ENCODE measurements at regions not wholly inside any gene's neighbourhood (a gene's known extent, or its start where the extent isn't known, plus 50 kb on each side); places are given as distances from the start of the nearest gene placed in this dataset.

GRCh38 chr4:19152264-19152663 lies 1099.4 kb upstream of the SLIT2 start:
- Mint-ChIP-seq H3K27ac (no peak overlapping the region), H3K27me3 (no peaks in the 10 kb centered on the region), H3K4me1 (no peaks in the 10 kb centered on the region), H3K4me3 (no peak overlapping the region), H3K9me3 (peaks cover 26% of the 10 kb centered on the region), H3K36me3 (ENCODE audit: low read depth) (no peaks in the 10 kb centered on the region)
- ATAC-seq (no peak), DNase-seq (no peak)

DNA sequence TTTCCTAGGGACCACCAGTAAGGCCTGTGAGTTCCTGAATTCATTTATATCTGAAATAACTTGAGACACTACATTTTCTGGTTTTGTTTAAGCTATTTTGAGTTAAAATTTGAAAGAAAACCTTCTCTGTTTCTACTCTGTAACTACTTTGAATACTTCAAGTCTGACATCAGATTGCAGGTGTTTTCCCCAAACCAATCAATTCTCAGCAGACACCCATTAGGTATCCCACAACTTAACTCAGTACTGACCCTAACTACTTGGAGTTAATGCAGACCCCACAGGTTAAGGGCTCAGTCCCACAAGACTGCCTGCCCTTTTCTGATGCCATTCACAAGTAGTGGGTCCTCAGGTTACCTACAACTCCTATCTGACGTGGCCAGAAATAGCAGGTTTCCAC lies 1100.0 kb upstream of the SLIT2 start:
- Mint-ChIP-seq H3K4me1 (no peaks in the 10 kb centered on the region), H3K36me3 (ENCODE audit: low read depth) (no peaks in the 10 kb centered on the region), H3K9me3 (peaks cover 25% of the 10 kb centered on the region), H3K27me3 (no peaks in the 10 kb centered on the region), H3K4me3 (no peak overlapping the region), H3K27ac (no peak overlapping the region)
- DNase-seq (no peak), ATAC-seq (no peak)

- DNase-seq (no peak), ATAC-seq (no peak)
- Mint-ChIP-seq H3K9me3 (no peaks in the 10 kb centered on the region), H3K27me3 (no peaks in the 10 kb centered on the region), H3K27ac (no peak overlapping the region), H3K36me3 (ENCODE audit: low read depth) (no peaks in the 10 kb centered on the region), H3K4me3 (no peak overlapping the region), H3K4me1 (no peaks in the 10 kb centered on the region)
These were observed 1105.7 kb upstream of the SLIT2 start for GRCh38 chr4:19146038-19146437.

GRCh38 chr4:19135895-19136633 lies 1114.5 kb upstream of the LCORL start:
- DNase-seq, result no peak
- peaks cover 26% of the 10 kb centered on the region for H3K9me3 Mint-ChIP-seq
- ATAC-seq, result no peak
- no peak overlapping the region for H3K4me3 Mint-ChIP-seq
- no peak overlapping the region for H3K27ac Mint-ChIP-seq
- no peaks in the 10 kb centered on the region for H3K27me3 Mint-ChIP-seq
- H3K4me1 Mint-ChIP-seq, result no peaks in the 10 kb centered on the region
- H3K36me3 Mint-ChIP-seq (ENCODE audit: low read depth), result no peaks in the 10 kb centered on the region

GRCh38 chr4:19134685-19135084 lies 1113.1 kb upstream of the LCORL start:
- no peak overlapping the region for H3K4me3 Mint-ChIP-seq
- DNase-seq (no peak), ATAC-seq (no peak)
- H3K9me3 Mint-ChIP-seq, result peaks cover 23% of the 10 kb centered on the region
- H3K4me1 Mint-ChIP-seq, result no peaks in the 10 kb centered on the region
- H3K27me3 Mint-ChIP-seq, result no peaks in the 10 kb centered on the region
- H3K36me3 Mint-ChIP-seq (ENCODE audit: low read depth), result no peaks in the 10 kb centered on the region
- no peak overlapping the region for H3K27ac Mint-ChIP-seq

DNA sequence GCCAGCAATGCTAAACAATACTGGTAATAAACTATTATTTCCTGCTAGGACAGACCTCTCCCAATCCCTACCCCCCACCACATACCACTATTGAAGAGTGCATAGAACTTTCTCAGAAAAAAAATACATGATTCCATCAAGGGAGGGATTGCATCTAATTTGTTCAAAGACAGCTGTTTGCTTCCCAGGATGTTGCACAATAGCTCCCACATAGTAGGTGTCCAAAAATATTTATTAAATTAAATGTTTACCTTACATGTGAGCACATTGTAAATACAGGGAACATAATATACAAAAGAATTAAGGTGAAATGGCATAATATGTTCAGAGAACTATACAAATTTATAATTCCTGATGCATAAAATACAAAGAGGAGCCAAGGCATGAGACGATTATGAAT lies 1111.8 kb upstream of the LCORL start:
- H3K4me3 Mint-ChIP-seq, result no peak overlapping the region
- H3K27ac Mint-ChIP-seq, result no peak overlapping the region
- DNase-seq, result no peak
- no peaks in the 10 kb centered on the region for H3K36me3 Mint-ChIP-seq (ENCODE audit: low read depth)
- H3K4me1 Mint-ChIP-seq, result no peaks in the 10 kb centered on the region
- peaks cover 19% of the 10 kb centered on the region for H3K9me3 Mint-ChIP-seq
- ATAC-seq, result no peak
- H3K27me3 Mint-ChIP-seq, result no peaks in the 10 kb centered on the region

DNA sequence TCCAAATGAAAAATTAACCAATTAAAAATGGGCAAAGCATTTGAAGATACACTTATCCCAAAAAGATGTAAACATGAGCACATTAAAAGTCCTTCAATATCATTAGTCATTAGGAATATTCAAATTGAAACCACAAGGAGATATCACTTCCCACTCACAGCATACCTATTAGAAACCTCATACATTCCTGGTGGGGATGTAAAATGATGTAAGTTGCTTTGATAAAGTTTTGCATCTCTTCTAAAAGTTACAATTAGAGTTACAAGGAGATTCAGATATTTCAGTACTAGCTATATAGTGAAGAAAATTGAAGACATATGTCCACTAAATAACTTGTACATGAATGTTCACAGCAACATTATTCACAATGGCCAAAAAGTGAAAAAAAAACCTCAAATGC lies 1109.3 kb upstream of the LCORL start:
- H3K9me3 Mint-ChIP-seq, result peaks cover 12% of the 10 kb centered on the region
- H3K4me1 Mint-ChIP-seq, result no peaks in the 10 kb centered on the region
- no peaks in the 10 kb centered on the region for H3K27me3 Mint-ChIP-seq
- no peaks in the 10 kb centered on the region for H3K36me3 Mint-ChIP-seq (ENCODE audit: low read depth)
- no peak overlapping the region for H3K4me3 Mint-ChIP-seq
- ATAC-seq (no peak), DNase-seq (no peak)
- H3K27ac Mint-ChIP-seq, result no peak overlapping the region

GRCh38 chr4:19128176-19128575 lies 1106.6 kb upstream of the LCORL start:
- H3K4me3 Mint-ChIP-seq, result no peak overlapping the region
- no peak for ATAC-seq
- peaks cover 21% of the 10 kb centered on the region for H3K9me3 Mint-ChIP-seq
- no peak overlapping the region for H3K27ac Mint-ChIP-seq
- H3K36me3 Mint-ChIP-seq (ENCODE audit: low read depth), result no peaks in the 10 kb centered on the region
- no peaks in the 10 kb centered on the region for H3K4me1 Mint-ChIP-seq
- no peaks in the 10 kb centered on the region for H3K27me3 Mint-ChIP-seq
- no peak for DNase-seq

- Mint-ChIP-seq H3K4me3 (no peak overlapping the region), H3K27ac (no peak overlapping the region), H3K36me3 (ENCODE audit: low read depth) (no peaks in the 10 kb centered on the region), H3K27me3 (no peaks in the 10 kb centered on the region), H3K9me3 (peaks cover 21% of the 10 kb centered on the region), H3K4me1 (no peaks in the 10 kb centered on the region)
- ATAC-seq (no peak), DNase-seq (no peak)
These were observed 1105.3 kb upstream of the LCORL start for GRCh38 chr4:19126903-19127302.

DNA sequence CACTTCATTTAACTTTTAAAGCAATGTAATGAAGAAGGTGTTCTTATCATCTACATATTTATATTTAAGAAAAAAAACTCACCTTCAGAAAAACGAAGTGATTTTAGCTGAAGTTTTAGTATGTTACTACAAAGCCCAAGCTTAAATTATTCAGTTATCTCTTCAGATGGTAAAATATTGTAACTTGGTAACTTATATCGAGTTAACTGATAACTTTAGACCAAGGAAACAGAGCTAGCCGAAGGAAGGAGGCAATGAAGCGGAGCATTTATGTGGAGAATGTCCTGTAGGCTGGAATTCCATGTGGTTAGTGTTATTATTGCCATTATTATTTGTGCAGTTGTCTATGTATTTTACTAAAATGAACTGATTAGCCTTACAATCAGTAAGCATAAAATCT lies 1102.1 kb upstream of the LCORL start:
- Mint-ChIP-seq H3K4me1 (no peaks in the 10 kb centered on the region), H3K9me3 (peaks cover 13% of the 10 kb centered on the region)
- no peak for DNase-seq

GRCh38 chr4:19119904-19120560 lies 1098.5 kb upstream of the LCORL start:
- H3K36me3 Mint-ChIP-seq (ENCODE audit: low read depth), result no peaks in the 10 kb centered on the region
- no peak overlapping the region for H3K27ac Mint-ChIP-seq
- H3K4me3 Mint-ChIP-seq, result no peak overlapping the region
- no peaks in the 10 kb centered on the region for H3K4me1 Mint-ChIP-seq
- H3K9me3 Mint-ChIP-seq, result peaks cover 11% of the 10 kb centered on the region
- ATAC-seq, result no peak
- DNase-seq, result no peak
- H3K27me3 Mint-ChIP-seq, result no peaks in the 10 kb centered on the region

More for the DNA sequence above, 1102.1 kb upstream of the LCORL start:
- H3K27ac Mint-ChIP-seq, result no peak overlapping the region
- H3K36me3 Mint-ChIP-seq (ENCODE audit: low read depth), result no peaks in the 10 kb centered on the region
- no peak overlapping the region for H3K4me3 Mint-ChIP-seq
- ATAC-seq, result no peak
- H3K27me3 Mint-ChIP-seq, result no peaks in the 10 kb centered on the region

- ATAC-seq, result no peak
- Mint-ChIP-seq H3K27ac (no peak overlapping the region), H3K27me3 (no peaks in the 10 kb centered on the region), H3K9me3 (peaks cover 8% of the 10 kb centered on the region), H3K4me3 (no peak overlapping the region), H3K4me1 (no peaks in the 10 kb centered on the region), H3K36me3 (ENCODE audit: low read depth) (no peaks in the 10 kb centered on the region)
- DNase-seq, result no peak
These were observed 1095.5 kb upstream of the LCORL start for GRCh38 chr4:19117022-19117421.

GRCh38 chr4:19104176-19104575 lies 1082.6 kb upstream of the LCORL start:
- DNase-seq (no peak), ATAC-seq (no peak)
- H3K27ac Mint-ChIP-seq, result no peak overlapping the region
- no peaks in the 10 kb centered on the region for H3K27me3 Mint-ChIP-seq
- H3K36me3 Mint-ChIP-seq (ENCODE audit: low read depth), result no peaks in the 10 kb centered on the region
- H3K4me3 Mint-ChIP-seq, result no peak overlapping the region
- no peaks in the 10 kb centered on the region for H3K4me1 Mint-ChIP-seq
- peaks cover 6% of the 10 kb centered on the region for H3K9me3 Mint-ChIP-seq

GRCh38 chr4:19095491-19096046 lies 1074.0 kb upstream of the LCORL start:
- no peaks in the 10 kb centered on the region for H3K27me3 Mint-ChIP-seq
- ATAC-seq (no peak), DNase-seq (no peak)
- no peak overlapping the region for H3K27ac Mint-ChIP-seq
- peaks cover 3% of the 10 kb centered on the region for H3K9me3 Mint-ChIP-seq
- H3K4me1 Mint-ChIP-seq, result no peaks in the 10 kb centered on the region
- H3K36me3 Mint-ChIP-seq (ENCODE audit: low read depth), result no peaks in the 10 kb centered on the region
- H3K4me3 Mint-ChIP-seq, result no peak overlapping the region

GRCh38 chr4:19093951-19094350 lies 1072.4 kb upstream of the LCORL start:
- H3K36me3 Mint-ChIP-seq (ENCODE audit: low read depth), result no peaks in the 10 kb centered on the region
- ATAC-seq, result no peak
- H3K27ac Mint-ChIP-seq, result no peak overlapping the region
- no peak for DNase-seq
- H3K27me3 Mint-ChIP-seq, result no peaks in the 10 kb centered on the region
- H3K9me3 Mint-ChIP-seq, result peaks cover 3% of the 10 kb centered on the region
- no peaks in the 10 kb centered on the region for H3K4me1 Mint-ChIP-seq
- H3K4me3 Mint-ChIP-seq, result no peak overlapping the region

All from activated naive CD8-positive, alpha-beta T cell treated with anti-CD3 and anti-CD28 coated beads, Interleukin-2, amount 50 U/mL, for 24 hours (primary cell).